BLaER1 treated with 17β-estradiol and CSF1 and Interleukin-3, amounts not matched to agents 10 nM and 100 nM (cell line): ENCODE measurements at regions not wholly inside any gene's neighbourhood (a gene's known extent, or its start where the extent isn't known, plus 50 kb on each side); places are given as distances from the start of the nearest gene placed in this dataset.
"Not testable (repeated sequence)": the region's sequence is repeated elsewhere in the genome, so short reads cannot be mapped to it uniquely, and the experiment has no call there.

Experiments
- H3K27ac ChIP-seq, 11 experiments: shearing (Covaris generic); formaldehyde crosslinking; 2 replicates each; pipeline ENCODE4 v1.8.1; 2022
- H3K27me3 ChIP-seq, 11 experiments: shearing (Covaris generic); formaldehyde crosslinking; 2 replicates each; pipeline ENCODE4 v1.8.1; 2022
- H3K36me3 ChIP-seq, 11 experiments: shearing (Covaris generic); formaldehyde crosslinking; 2 replicates each; pipeline ENCODE4 v1.8.1; 2022
- H3K4me1 ChIP-seq, 10 experiments: shearing (Covaris generic); formaldehyde crosslinking; 2 replicates each; pipeline ENCODE4 v1.8.1; 2022
- H3K4me2 ChIP-seq, 11 experiments: shearing (Covaris generic); formaldehyde crosslinking; 2 replicates each; pipeline ENCODE4 v1.8.1; 2022
- H3K4me3 ChIP-seq, 10 experiments: shearing (Covaris generic); formaldehyde crosslinking; 2 replicates each; pipeline ENCODE4 v1.8.1; 2022
- H3K9ac ChIP-seq, 11 experiments: shearing (Covaris generic); formaldehyde crosslinking; 2 replicates each; pipeline ENCODE4 v1.8.1; 2022
- H3K9me3 ChIP-seq, 11 experiments: shearing (Covaris generic); formaldehyde crosslinking; replicated peaks in 1 of 11; 2 replicates each; pipeline ENCODE4 v1.8.1; 2022
- H4K20me1 ChIP-seq, 11 experiments: shearing (Covaris generic); formaldehyde crosslinking; 2 replicates each; pipeline ENCODE4 v1.8.1; 2022
- Cebpa-rat ChIP-seq, 11 experiments: shearing (Covaris generic); IDR thresholded peaks; 2 replicates each; pipeline ENCODE4 v1.8.1; 2022

DNA sequence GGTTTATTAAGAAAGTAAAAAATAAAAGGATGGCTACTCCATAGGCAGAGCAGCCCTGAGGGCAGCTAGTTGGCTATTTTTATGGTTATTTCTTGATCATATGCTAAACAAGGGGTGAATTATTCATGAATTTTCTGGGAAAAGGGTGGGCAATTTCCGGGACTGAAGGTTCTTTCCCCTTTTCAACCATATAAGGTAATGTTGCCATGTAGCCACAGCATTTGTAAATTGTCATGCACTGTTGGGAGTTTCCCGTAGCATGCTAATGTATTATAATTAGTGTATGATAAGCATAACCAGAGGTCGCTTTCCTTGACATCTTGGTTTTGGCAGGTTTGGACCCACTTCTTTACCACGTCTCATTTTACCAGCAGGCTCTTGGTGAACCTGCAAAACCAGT, 610.4 kb upstream of the B3GAT1 start:
- Histone ChIP-seq H3K27ac (no peak overlapping the region), H3K36me3 (no peaks in the 10 kb centered on the region), H3K27me3 (no peaks in the 10 kb centered on the region), H4K20me1 (no peaks in the 10 kb centered on the region; a peak in 3 of 22 replicates), H3K9ac (no peak overlapping the region), H3K4me1 (peaks cover 0 to 9% (median 2%) of the 10 kb centered on the region in 10 experiments; a peak in 7 of 20 replicates), H3K4me3 (no peak overlapping the region), H3K9me3 (no peaks in the 10 kb centered on the region), H3K4me2 (no peak overlapping the region)
- TF ChIP-seq Cebpa-rat (IDR thresholded peaks at IDR 0.05), result no peak

DNA sequence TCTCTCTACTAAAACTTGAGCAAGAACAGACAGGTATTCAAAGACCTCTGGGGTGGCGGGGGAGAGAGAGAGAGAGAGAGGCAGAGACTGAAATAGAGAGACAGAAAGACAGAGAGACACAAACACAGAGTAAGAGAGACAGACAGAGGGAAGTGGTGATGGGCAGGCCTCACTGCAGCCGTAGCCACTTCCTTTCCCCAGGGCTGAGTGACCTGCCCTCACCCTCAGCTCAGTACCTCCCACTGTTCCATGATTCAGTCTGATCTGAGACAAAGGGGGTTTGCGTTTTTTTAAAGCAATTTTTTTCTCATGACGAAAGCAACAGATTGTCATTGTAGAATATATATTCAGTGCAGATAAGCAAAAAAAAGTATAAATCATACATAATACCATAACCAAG, 607.9 kb upstream of the B3GAT1 start:
- Histone ChIP-seq H3K27me3 (no peaks in the 10 kb centered on the region), H3K4me1 (peaks cover 0 to 9% (median 2%) of the 10 kb centered on the region in 10 experiments; a peak in 7 of 20 replicates), H3K4me2 (peak overlapping the region in 4 of 11 experiments; percentile 1 to 41 (median 20); a peak in 4 of 22 replicates), H3K4me3 (no peak overlapping the region), H3K27ac (no peak overlapping the region), H3K9ac (no peak overlapping the region), H3K9me3 (no peaks in the 10 kb centered on the region), H3K36me3 (no peaks in the 10 kb centered on the region), H4K20me1 (no peaks in the 10 kb centered on the region; a peak in 2 of 22 replicates)
- no peak for TF ChIP-seq Cebpa-rat (IDR thresholded peaks at IDR 0.05)

DNA sequence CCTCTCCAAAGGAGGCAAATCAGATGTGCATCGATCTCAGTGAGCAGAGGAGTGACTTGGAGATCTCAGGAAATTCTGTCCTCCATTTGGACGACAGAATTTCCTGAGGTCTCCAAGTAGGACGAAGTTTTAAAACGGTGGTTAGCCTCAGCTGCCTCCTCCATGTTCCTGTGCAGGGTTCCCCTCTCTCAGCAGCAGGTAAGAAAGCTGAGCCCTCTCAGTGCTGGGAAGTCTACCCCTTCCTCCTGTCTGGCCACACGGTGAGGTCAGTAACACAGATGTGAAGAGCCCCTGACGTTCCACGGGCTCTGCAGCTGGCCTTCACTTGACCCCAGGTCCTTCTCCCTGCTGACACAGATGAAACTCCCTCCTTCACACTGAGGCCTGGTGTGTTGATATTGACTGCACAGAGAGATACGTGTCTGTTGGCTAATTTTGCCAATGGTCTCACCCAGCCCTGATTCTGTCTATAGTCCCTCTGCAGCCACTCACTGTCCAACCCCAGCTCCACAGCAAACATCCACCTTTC, 607.4 kb upstream of the B3GAT1 start:
- Histone ChIP-seq H3K4me2 (peak overlapping the region in 4 of 11 experiments; percentile 1 to 41 (median 20); a peak in 4 of 22 replicates), H3K9ac (no peak overlapping the region), H4K20me1 (no peaks in the 10 kb centered on the region; a peak in 2 of 22 replicates), H3K9me3 (no peaks in the 10 kb centered on the region), H3K4me3 (no peak overlapping the region), H3K27me3 (no peaks in the 10 kb centered on the region), H3K27ac (no peak overlapping the region), H3K4me1 (peaks cover 0 to 9% (median 2%) of the 10 kb centered on the region in 10 experiments; a peak in 7 of 20 replicates), H3K36me3 (no peaks in the 10 kb centered on the region)
- TF ChIP-seq Cebpa-rat (IDR thresholded peaks at IDR 0.05), result no peak

DNA sequence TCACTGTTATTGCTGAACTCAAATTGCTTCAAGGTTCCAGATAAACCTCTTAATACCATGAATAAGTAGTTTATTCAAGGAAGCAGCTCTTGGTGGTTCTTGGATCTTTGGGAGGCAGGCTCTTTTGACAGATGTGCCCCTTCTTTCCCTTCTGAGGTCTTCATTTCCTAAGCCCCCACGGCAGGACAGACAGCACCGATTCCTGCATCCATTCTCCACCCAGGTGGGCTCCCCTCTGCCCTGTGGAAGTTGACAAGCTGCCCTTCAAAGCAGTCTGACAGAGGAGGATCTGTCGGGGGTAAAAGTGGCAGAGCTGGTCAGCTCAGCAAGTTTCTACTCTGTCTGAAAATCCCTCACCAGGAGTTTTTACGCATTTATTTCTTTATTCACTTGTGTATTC, 605.3 kb upstream of the B3GAT1 start:
- Histone ChIP-seq H3K4me3 (no peak overlapping the region), H3K4me2 (no peak overlapping the region), H3K27me3 (no peaks in the 10 kb centered on the region), H3K9ac (no peak overlapping the region), H3K9me3 (peaks cover 0 to 7% (median 0%) of the 10 kb centered on the region in 11 experiments; a peak in 1 of 22 replicates), H3K4me1 (peaks cover 0 to 9% (median 2%) of the 10 kb centered on the region in 10 experiments; a peak in 7 of 20 replicates), H4K20me1 (no peaks in the 10 kb centered on the region; a peak in 1 of 22 replicates), H3K36me3 (no peaks in the 10 kb centered on the region), H3K27ac (no peak overlapping the region)
- no peak for TF ChIP-seq Cebpa-rat (IDR thresholded peaks at IDR 0.05)

DNA sequence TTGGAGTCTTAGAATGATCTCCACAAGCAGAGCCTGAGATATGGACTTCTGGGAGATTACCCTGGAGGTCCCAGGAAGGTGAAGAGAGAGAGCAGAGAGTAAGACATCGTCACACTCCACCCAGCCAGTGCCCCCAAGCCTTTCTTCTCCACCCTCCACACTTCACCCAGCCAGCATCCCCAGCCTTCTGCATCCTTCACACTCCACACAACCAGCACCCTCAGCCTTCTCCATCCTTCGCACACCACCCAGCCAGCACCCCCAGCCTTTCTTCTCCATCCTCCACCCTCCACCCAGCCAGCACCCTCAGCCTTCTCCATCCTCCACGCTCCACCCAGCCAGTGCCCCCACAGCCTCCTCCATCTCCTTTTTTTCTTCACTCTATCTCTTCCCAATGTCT, 603.9 kb upstream of the B3GAT1 start:
- H4K20me1 ChIP-seq, result no peaks in the 10 kb centered on the region; a peak in 1 of 22 replicates
- peaks cover 0 to 9% (median 2%) of the 10 kb centered on the region in 10 experiments; a peak in 7 of 20 replicates for H3K4me1 ChIP-seq
- no peak overlapping the region for H3K4me2 ChIP-seq
- H3K27ac ChIP-seq, result no peak overlapping the region
- peaks cover 0 to 7% (median 0%) of the 10 kb centered on the region in 11 experiments; a peak in 1 of 22 replicates for H3K9me3 ChIP-seq
- H3K4me3 ChIP-seq, result no peak overlapping the region
- no peaks in the 10 kb centered on the region for H3K27me3 ChIP-seq
- no peak overlapping the region for H3K9ac ChIP-seq
- TF ChIP-seq Cebpa-rat (IDR thresholded peaks at IDR 0.05), result no peak
- H3K36me3 ChIP-seq, result no peaks in the 10 kb centered on the region

DNA sequence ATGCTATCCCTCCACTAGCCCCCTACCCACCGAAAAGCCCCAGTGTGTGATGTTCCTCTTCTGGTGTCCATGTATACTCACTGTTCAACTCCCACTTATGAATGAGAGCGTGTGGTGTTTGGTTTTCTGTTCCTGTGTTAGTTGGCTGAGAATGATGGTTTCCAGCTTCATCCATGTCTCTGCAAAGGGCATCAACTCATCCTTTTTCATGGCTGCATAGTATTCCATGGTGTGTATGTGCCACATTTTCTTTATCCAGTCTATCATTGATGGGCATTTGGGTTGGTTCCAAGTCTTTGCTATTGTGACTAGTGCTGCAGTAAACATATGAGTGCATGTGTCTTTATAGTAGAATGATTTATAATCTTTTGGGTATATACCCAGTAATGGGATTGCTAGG, 599.3 kb upstream of the B3GAT1 start:
- H3K9ac ChIP-seq, H3K4me3 ChIP-seq, H3K4me1 ChIP-seq, H3K36me3 ChIP-seq, H3K27me3 ChIP-seq, H3K9me3 ChIP-seq, H3K27ac ChIP-seq, H4K20me1 ChIP-seq, H3K4me2 ChIP-seq: not testable (repeated sequence)

DNA sequence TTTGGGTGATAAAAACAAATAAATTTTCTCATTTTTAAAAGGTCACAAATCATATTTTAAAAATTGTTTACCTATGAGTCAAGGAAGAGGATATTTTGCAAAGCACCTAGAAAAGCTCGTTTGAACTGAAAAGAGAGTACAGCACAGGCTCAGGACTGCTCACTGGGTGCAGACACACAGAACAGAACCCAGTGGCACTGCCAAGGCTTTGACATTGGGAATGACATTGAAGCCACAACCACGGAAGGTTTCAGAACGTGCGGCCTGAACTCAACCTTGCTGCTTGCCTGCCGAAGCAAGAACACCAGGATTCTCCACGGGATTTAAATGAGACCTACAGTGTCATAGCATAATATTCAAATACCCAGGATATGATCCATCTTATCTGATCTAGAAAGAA, 597.1 kb upstream of the B3GAT1 start:
- Histone ChIP-seq H3K36me3 (no peaks in the 10 kb centered on the region), H3K4me1 (no peaks in the 10 kb centered on the region)
- no peak for TF ChIP-seq Cebpa-rat (IDR thresholded peaks at IDR 0.05)

DNA sequence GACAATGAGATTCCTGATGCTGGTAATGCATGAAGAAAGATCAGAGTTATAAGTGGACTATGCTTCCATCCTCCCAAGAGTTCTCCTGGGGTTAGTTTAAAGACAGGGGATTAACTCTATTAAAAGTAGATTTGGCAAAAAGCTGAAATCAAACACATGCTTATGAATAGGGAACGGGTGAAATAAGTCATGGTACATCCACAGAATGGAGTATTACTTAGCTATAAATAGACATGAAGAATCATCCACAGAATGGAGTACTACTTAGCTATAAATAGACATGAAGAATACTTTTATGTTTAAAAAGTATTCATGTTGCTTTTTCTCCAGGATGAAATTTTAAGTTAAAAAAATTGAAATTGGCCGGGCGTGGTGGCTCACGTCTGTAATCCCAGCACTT, 596.4 kb upstream of the B3GAT1 start:
- Histone ChIP-seq H3K27me3 (no peaks in the 10 kb centered on the region), H3K36me3 (no peaks in the 10 kb centered on the region), H3K4me1 (no peaks in the 10 kb centered on the region), H4K20me1 (no peaks in the 10 kb centered on the region; a peak in 1 of 22 replicates), H3K4me2 (no peak overlapping the region), H3K9me3 (peaks cover 0 to 7% (median 0%) of the 10 kb centered on the region in 11 experiments; a peak in 1 of 22 replicates), H3K4me3 (no peak overlapping the region), H3K9ac (no peak overlapping the region), H3K27ac (no peak overlapping the region)
- TF ChIP-seq Cebpa-rat (IDR thresholded peaks at IDR 0.05), result no peak

More for the DNA sequence above, 597.1 kb upstream of the B3GAT1 start:
- H3K4me3 ChIP-seq, result no peak overlapping the region
- no peak overlapping the region for H3K4me2 ChIP-seq
- H3K9me3 ChIP-seq, result peaks cover 0 to 7% (median 0%) of the 10 kb centered on the region in 11 experiments; a peak in 1 of 22 replicates
- no peak overlapping the region for H3K27ac ChIP-seq
- no peak overlapping the region for H3K9ac ChIP-seq
- H4K20me1 ChIP-seq, result no peaks in the 10 kb centered on the region; a peak in 1 of 22 replicates
- no peaks in the 10 kb centered on the region for H3K27me3 ChIP-seq

DNA sequence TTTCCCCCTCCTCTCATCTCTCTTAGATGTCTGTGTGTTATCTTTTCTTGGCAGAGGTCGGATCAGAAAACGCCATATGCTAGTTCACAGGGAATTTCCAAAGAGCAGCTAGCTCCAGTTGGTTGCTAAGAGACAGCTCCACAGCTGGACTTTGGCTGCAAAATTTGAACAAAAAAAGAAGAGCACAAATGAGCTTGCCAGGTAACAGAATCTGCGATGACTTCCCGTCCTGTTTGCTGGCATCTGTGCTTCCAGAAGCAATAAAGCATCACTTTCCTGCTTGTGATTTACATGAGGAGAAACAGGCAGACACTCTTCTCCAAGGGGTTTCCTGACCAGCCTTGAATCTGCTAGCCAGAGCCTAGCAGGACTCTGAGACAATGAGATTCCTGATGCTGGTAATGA, 596.0 kb upstream of the B3GAT1 start:
- Histone ChIP-seq H3K9me3 (peaks cover 0 to 6% (median 0%) of the 10 kb centered on the region in 11 experiments; a peak in 1 of 22 replicates), H3K4me3 (no peak overlapping the region), H3K27me3 (no peaks in the 10 kb centered on the region), H3K4me1 (no peaks in the 10 kb centered on the region), H3K9ac (no peak overlapping the region), H3K27ac (no peak overlapping the region), H3K36me3 (no peaks in the 10 kb centered on the region), H3K4me2 (no peak overlapping the region), H4K20me1 (no peaks in the 10 kb centered on the region; a peak in 1 of 22 replicates)
- no peak for TF ChIP-seq Cebpa-rat (IDR thresholded peaks at IDR 0.05)

DNA sequence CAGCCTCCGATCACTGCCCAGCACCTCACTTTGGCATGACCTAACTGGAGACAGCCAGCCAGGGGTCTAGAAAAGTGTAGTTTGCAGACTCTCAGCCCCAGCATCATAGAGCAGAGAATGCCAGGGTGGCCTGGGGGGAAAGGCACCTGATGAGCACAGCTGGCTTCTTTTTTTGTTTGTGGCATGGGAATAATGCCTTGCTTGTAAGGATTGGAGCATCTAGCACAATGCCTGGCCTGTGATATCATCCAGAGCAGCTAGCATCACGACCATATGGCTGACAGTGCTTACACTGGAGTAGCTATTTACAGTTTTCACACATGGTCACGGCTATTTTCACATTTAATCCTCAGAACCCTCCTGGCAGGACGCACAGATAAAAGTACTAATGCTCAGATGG, 594.8 kb upstream of the B3GAT1 start:
- H3K4me1 ChIP-seq, result no peaks in the 10 kb centered on the region
- no peak overlapping the region for H3K9ac ChIP-seq
- H3K36me3 ChIP-seq, result no peaks in the 10 kb centered on the region
- H3K4me2 ChIP-seq, result no peak overlapping the region
- TF ChIP-seq Cebpa-rat (IDR thresholded peaks at IDR 0.05), result no peak
- H3K27ac ChIP-seq, result no peak overlapping the region
- no peaks in the 10 kb centered on the region for H3K27me3 ChIP-seq
- H3K9me3 ChIP-seq, result no peaks in the 10 kb centered on the region
- H4K20me1 ChIP-seq, result no peaks in the 10 kb centered on the region; a peak in 1 of 22 replicates
- H3K4me3 ChIP-seq, result no peak overlapping the region
